K562 (cell line): ENCODE measurements at regions not wholly inside any gene's neighbourhood (a gene's known extent, or its start where the extent isn't known, plus 50 kb on each side); places are given as distances from the start of the nearest gene placed in this dataset.

Experiments used
- ATAC-seq: fragments of 200-7000 bp; cut with Tn5 transposase; 3 replicates; pipeline ENCODE4 v1.9.1; 2020; ENCODE audit warnings: moderate library complexity
- BruUV-seq: library from RNA; stranded (reverse); fragments of 400-500 nt; replicated peaks from 2 replicates; lab custom pipeline; 2021; lab: Mats Ljungman, UMichigan
- CTCF ChIA-PET: fragments of 300-600 bp; formaldehyde crosslinking; extraction: SDS; loops from one replicate; lab custom pipeline; 2021; ENCODE audit warnings: low intra/inter-chr PET ratio; lab: Yijun Ruan, JAX
- POLR2A ChIA-PET: fragments of 300-600, 350-650 bp; sonication (Branson Sonifier 250); formaldehyde crosslinking; extraction: SDS; loops from one replicate; lab custom pipeline; 2021; ENCODE audit warnings: antibody characterized with exemption, inconsistent platforms; lab: Yijun Ruan, JAX
- DNase-seq, 4 experiments: peaks; one replicate each; pipeline versions ENCODE4 v3.0.0 to v3.0.0-alpha.2; 2011 to 2018; ENCODE audit warnings: low spot score in 3 of 4, mixed read lengths in 3 of 4; ENCODE audit errors: extremely low read depth in 1 of 4
- FAIRE-seq: peaks from 2 replicates; lab custom pipeline; 2011; peaks lifted over from hg19 to GRCh38; lab: Jason Lieb, UNC
- H2AFZ ChIP-seq: 2 replicates; pipeline ENCODE4 v1.6.0; 2011; ENCODE audit warnings: low read depth, low read length, control low read depth, inconsistent platforms
- H3K27ac ChIP-seq: fragments of 200-600 bp; 3 replicates; pipeline ENCODE4 v1.8.0; 2011; ENCODE audit warnings: low read depth, mild to moderate bottlenecking, control low read depth, inconsistent platforms, low read length, moderate library complexity, mixed read lengths; ENCODE audit errors: extremely low read depth
- H3K27me3 ChIP-seq, 2 experiments: fragments of 300-600 bp in 1 of 2; 2 replicates in 1 of 2; 3 replicates in 1 of 2; pipeline versions ENCODE4 v1.6.0 to v1.8.0; 2011; ENCODE audit warnings: inconsistent platforms in 2 of 2, low read length in 2 of 2, mild to moderate bottlenecking in 1 of 2, mixed read lengths in 1 of 2, moderate library complexity in 1 of 2; ENCODE audit not compliant: control insufficient read depth in 2 of 2, insufficient read depth in 2 of 2
- H3K36me3 ChIP-seq: fragments of 300-600 bp; 3 replicates; pipeline ENCODE4 v1.8.0; 2011; ENCODE audit warnings: mild to moderate bottlenecking, low read length, inconsistent platforms; ENCODE audit not compliant: control insufficient read depth, insufficient read depth
- H3K4me1 ChIP-seq, 2 experiments: fragments of 200-600 bp in 1 of 2; replicated peaks in 1 of 2; 2 replicates in 1 of 2; 3 replicates in 1 of 2; pipeline versions ENCODE4 v1.5.1 to v1.8.0; 2011; ENCODE audit warnings: inconsistent platforms in 2 of 2, low read length in 2 of 2, mild to moderate bottlenecking in 1 of 2, mixed read lengths in 1 of 2, moderate library complexity in 1 of 2; ENCODE audit not compliant: control insufficient read depth in 2 of 2, insufficient read depth in 2 of 2
- H3K4me2 ChIP-seq: 2 replicates; pipeline ENCODE4 v1.6.1; 2011; ENCODE audit warnings: low read length, control low read depth, inconsistent platforms, mixed read lengths; ENCODE audit not compliant: insufficient read depth
- H3K4me3 ChIP-seq: fragments of 200-600 bp; sonication (generic), shearing (Covaris generic); 2 replicates; pipeline ENCODE4 v1.5.1; 2016; ENCODE audit warnings: control low read depth, inconsistent platforms
- H3K79me2 ChIP-seq: fragments of 200-600 bp; 3 replicates; pipeline ENCODE4 v1.8.0; 2011; ENCODE audit warnings: low read length, inconsistent platforms; ENCODE audit not compliant: control insufficient read depth, insufficient read depth
- H3K9ac ChIP-seq, 2 experiments: 2 replicates each; pipeline versions ENCODE4 v1.6.0 to v1.6.1; 2011; ENCODE audit warnings: low read depth in 2 of 2, low read length in 2 of 2, control low read depth in 1 of 2, inconsistent platforms in 1 of 2, mild to moderate bottlenecking in 1 of 2, mixed read lengths in 1 of 2; ENCODE audit not compliant: insufficient read depth in 1 of 2
- H3K9me1 ChIP-seq: one replicate; pipeline ENCODE4 v1.6.0; 2011; ENCODE audit warnings: inconsistent platforms, mild to moderate bottlenecking, low read length, moderate library complexity; ENCODE audit not compliant: control insufficient read depth, insufficient read depth
- H3K9me3 ChIP-seq: replicated peaks from 2 replicates; pipeline ENCODE4 v1.5.1; 2011; ENCODE audit warnings: low read depth, low read length, inconsistent platforms; ENCODE audit not compliant: control insufficient read depth, insufficient read depth
- H4K20me1 ChIP-seq: replicated peaks from 2 replicates; pipeline ENCODE4 v1.6.1; 2011; ENCODE audit warnings: low read length, inconsistent platforms, mixed read lengths; ENCODE audit not compliant: control insufficient read depth, insufficient read depth
- CBX8 ChIP-seq: fragments of 200-600 bp; sonication (generic); IDR thresholded peaks from 2 replicates; pipeline ENCODE4 v1.6.1; 2012; ENCODE audit warnings: borderline replicate concordance, mixed run types, low read depth, mild to moderate bottlenecking, moderate library complexity, mixed read lengths, low read length, control low read depth, inconsistent platforms; ENCODE audit not compliant: poor library complexity, severe bottlenecking; ENCODE audit errors: extremely low read depth
- ELK1 ChIP-seq: sonication (generic); formaldehyde crosslinking; IDR thresholded peaks from 2 replicates; pipeline ENCODE4 v1.8.1; 2022; ENCODE audit warnings: missing genetic modification reagents
- FOXP1 ChIP-seq: sonication (generic); formaldehyde crosslinking; IDR thresholded peaks from 2 replicates; pipeline ENCODE4 v1.8.0; 2022; ENCODE audit warnings: mild to moderate bottlenecking, missing genetic modification reagents
- MBD2 ChIP-seq: sonication (generic); IDR thresholded peaks from 2 replicates; pipeline ENCODE4 v1.6.1; 2016; ENCODE audit warnings: low read depth, borderline replicate concordance
- MTA1 ChIP-seq: fragments of 450-650 bp; IDR thresholded peaks from 2 replicates; pipeline ENCODE4 v1.6.1; 2017; ENCODE audit warnings: borderline replicate concordance
- MTA2 ChIP-seq: fragments of 450-650 bp; IDR thresholded peaks from 2 replicates; pipeline ENCODE4 v1.6.1; 2016; ENCODE audit warnings: low read depth
- NBN ChIP-seq: fragments of 450-650 bp; IDR thresholded peaks from 2 replicates; pipeline ENCODE4 v1.6.1; 2016; ENCODE audit warnings: low read depth, mild to moderate bottlenecking
- NFXL1 ChIP-seq: fragments of 450-650 bp; formaldehyde crosslinking; IDR thresholded peaks from 2 replicates; pipeline ENCODE4 v1.4.0; 2021; ENCODE audit warnings: mild to moderate bottlenecking
- RBBP5 ChIP-seq: fragments of 200-600 bp; sonication (generic); IDR thresholded peaks from 2 replicates; pipeline ENCODE4 v1.6.1; 2012; ENCODE audit warnings: borderline replicate concordance, mild to moderate bottlenecking, low read length, control low read depth, inconsistent platforms; ENCODE audit not compliant: insufficient read depth, poor library complexity, severe bottlenecking
- SREBF2 ChIP-seq: sonication (generic); formaldehyde crosslinking; IDR thresholded peaks from 2 replicates; pipeline ENCODE4 v1.4.0; 2020; ENCODE audit warnings: mild to moderate bottlenecking, missing genetic modification reagents
- TAF1 ChIP-seq: IDR thresholded peaks from 2 replicates; pipeline ENCODE4 v1.6.1; 2011; ENCODE audit warnings: mild to moderate bottlenecking, low read length, moderate library complexity; ENCODE audit not compliant: insufficient read depth, control insufficient read depth, severe bottlenecking; ENCODE audit errors: extremely low read depth
- TCF15 ChIP-seq: fragments of 250-450 bp; sonication (Bioruptor Pico); IDR thresholded peaks from 2 replicates; pipeline ENCODE4 v1.8.0; 2022; ENCODE audit warnings: moderate library complexity, mild to moderate bottlenecking, inconsistent platforms
- YY1 ChIP-seq, 3 experiments: IDR thresholded peaks; 2 replicates each; pipeline ENCODE4 v1.6.1; 2011; ENCODE audit warnings: low read length in 2 of 3, mild to moderate bottlenecking in 2 of 3, moderate library complexity in 2 of 3, borderline replicate concordance in 1 of 3, control low read depth in 1 of 3, low read depth in 1 of 3; ENCODE audit not compliant: insufficient read depth in 3 of 3, insufficient replicate concordance in 2 of 3, control insufficient read depth in 1 of 3, insufficient read length in 1 of 3; ENCODE audit errors: extremely low read depth in 1 of 3
- ZBTB17 ChIP-seq: fragments of 450-650 bp; formaldehyde crosslinking; IDR thresholded peaks from 2 replicates; pipeline ENCODE4 v1.4.0; 2020; ENCODE audit warnings: mild to moderate bottlenecking
- ZNF445 ChIP-seq: fragments of 250-450 bp; sonication (Bioruptor Pico); IDR thresholded peaks from 2 replicates; pipeline ENCODE4 v1.4.0; 2020; ENCODE audit warnings: low read depth, mild to moderate bottlenecking, moderate library complexity
- WGBS: fragments of 100-300 bp; shearing (Covaris generic); methylation state at CpG from one replicate; pipeline ENCODE4 v1.1.6; 2016; ENCODE audit warnings: low coverage, mixed read lengths; ENCODE audit not compliant: insufficient coverage; ENCODE audit errors: missing lambda C conversion rate; 5-methylcytosine and 5-hydroxymethylcytosine counted together
- in situ Hi-C: fragments of 300-500 bp; cut with MboI; formaldehyde crosslinking; loops from 4 replicates; pipeline ENCODE4 v1.15.0; 2018; ENCODE audit warnings: inconsistent platforms, mixed read lengths
- intact Hi-C: fragments of 100-400 bp; cut with micrococcal nuclease; formaldehyde crosslinking; loops from 2 replicates; pipeline ENCODE4 v1.14.2; 2022

- no peaks in the 10 kb centered on the region for H3K27me3 ChIP-seq
- intact Hi-C loops (no loop called here), in situ Hi-C loops (no loop called here)
- 0% methylated on average over 3 of the region's 3 CpGs for WGBS
- no peaks in the 10 kb centered on the region for H3K9me1 ChIP-seq
- ATAC-seq (no peak), FAIRE-seq (no peak), DNase-seq (no peak)
- H3K4me2 ChIP-seq: no peak overlapping the region
- H2AFZ ChIP-seq: no peak overlapping the region
- no peaks in the 10 kb centered on the region for H3K9me3 ChIP-seq
- H3K36me3 ChIP-seq: no peaks in the 10 kb centered on the region
- BruUV-seq: no TSS peak
- ChIA-PET CTCF (no interaction called here), POLR2A (no interaction called here)
- H3K79me2 ChIP-seq: no peaks in the 10 kb centered on the region
- no peak overlapping the region for H3K4me3 ChIP-seq
- no peaks in the 10 kb centered on the region for H4K20me1 ChIP-seq
- TF ChIP-seq MTA1: no peak
- TF ChIP-seq CBX8: no peak
- TF ChIP-seq TAF1: no peak
- no peak for TF ChIP-seq ZBTB17 (CRISPR knock-in tag)
- no peak for TF ChIP-seq NFXL1 (CRISPR knock-in tag)
- no peak for TF ChIP-seq MTA2
- no peak for TF ChIP-seq MBD2
- TF ChIP-seq RBBP5: no peak
- no peak for TF ChIP-seq FOXP1 (CRISPR knock-in tag)
- no peak for TF ChIP-seq ELK1 (CRISPR knock-in tag)
- no peak for TF ChIP-seq NBN
- no peak for TF ChIP-seq YY1 (IDR thresholded peaks at IDR 0.05; ENCODE audit: borderline replicate concordance in 1 of 3, control insufficient read depth in 1 of 3, extremely low read depth in 1 of 3, insufficient read depth in 3 of 3, insufficient read length in 1 of 3, insufficient replicate concordance in 2 of 3, low read depth in 1 of 3, low read length in 2 of 3)
- TF ChIP-seq ZNF445 (CRISPR knock-in tag): no peak
- TF ChIP-seq SREBF2: no peak
- no peak for TF ChIP-seq TCF15
- no peaks in the 10 kb centered on the region for H3K4me1 ChIP-seq
- no peak overlapping the region for H3K27ac ChIP-seq
- H3K9ac ChIP-seq: no peak overlapping the region
Measured at GRCh38 chr14:66404051-66404545, 82.1 kb upstream of the CCDC196 start.
